GM18858 (cell line): ENCODE measurements at regions not wholly inside any gene's neighbourhood (a gene's known extent, or its start where the extent isn't known, plus 50 kb on each side); places are given as distances from the start of the nearest gene placed in this dataset.

Source experiments
- ATAC-seq: cut with Tn5 transposase; IDR thresholded peaks from one replicate; pipeline ENCODE4 v1.9.1; 2021; ENCODE audit not compliant: unreplicated experiment

- no peak for ATAC-seq
Measured at GRCh38 chr13:26989957-26990713, 181.5 kb downstream of the USP12 start.

- no peak for ATAC-seq
Measured at GRCh38 chr13:26989261-26989956, 182.2 kb downstream of the USP12 start.

GRCh38 chr13:26988059-26988769 lies 183.4 kb downstream of the USP12 start:
- no peak for ATAC-seq

- no peak for ATAC-seq
Measured at GRCh38 chr13:26987486-26988013, 184.1 kb downstream of the USP12 start.

- peak; percentile 44 for ATAC-seq
Measured at GRCh38 chr13:26985285-26985878, 186.2 kb downstream of the USP12 start.

GRCh38 chr13:26984337-26984736 lies 187.3 kb downstream of the USP12 start:
- no peak for ATAC-seq

GRCh38 chr13:26983543-26984320 lies 187.9 kb downstream of the USP12 start:
- ATAC-seq = no peak

- no peak for ATAC-seq
Measured at GRCh38 chr13:26980099-26981031, 191.2 kb downstream of the USP12 start.

GRCh38 chr13:26979334-26979733 lies 192.3 kb downstream of the USP12 start:
- no peak for ATAC-seq

- no peak for ATAC-seq
Measured at GRCh38 chr13:26978081-26978860, 193.3 kb downstream of the USP12 start.

- ATAC-seq = no peak
Measured at GRCh38 chr13:26977541-26977940, 194.1 kb downstream of the USP12 start.

GRCh38 chr13:26976313-26976712 lies 195.3 kb downstream of the USP12 start:
- ATAC-seq = no peak

GRCh38 chr13:26973946-26974345 lies 197.7 kb downstream of the USP12 start:
- no peak for ATAC-seq

- ATAC-seq = no peak
Measured at GRCh38 chr13:26973295-26973694, 198.3 kb downstream of the USP12 start.

GRCh38 chr13:26971990-26972887 lies 199.4 kb downstream of the USP12 start:
- ATAC-seq = no peak

- ATAC-seq = no peak
Measured at GRCh38 chr13:26968431-26969341, 202.9 kb downstream of the USP12 start.
